HG02588 (cell line): ENCODE measurements at regions not wholly inside any gene's neighbourhood (a gene's known extent, or its start where the extent isn't known, plus 50 kb on each side); places are given as distances from the start of the nearest gene placed in this dataset.

Experiments used
- ATAC-seq: cut with Tn5 transposase; IDR thresholded peaks from one replicate; pipeline ENCODE4 v1.9.1; 2021; ENCODE audit warnings: mild to moderate bottlenecking, moderate library complexity; ENCODE audit not compliant: unreplicated experiment

GRCh38 chr5:165296401-165297130 lies 1791.1 kb downstream of the MAT2B start:
- no peak for ATAC-seq

DNA sequence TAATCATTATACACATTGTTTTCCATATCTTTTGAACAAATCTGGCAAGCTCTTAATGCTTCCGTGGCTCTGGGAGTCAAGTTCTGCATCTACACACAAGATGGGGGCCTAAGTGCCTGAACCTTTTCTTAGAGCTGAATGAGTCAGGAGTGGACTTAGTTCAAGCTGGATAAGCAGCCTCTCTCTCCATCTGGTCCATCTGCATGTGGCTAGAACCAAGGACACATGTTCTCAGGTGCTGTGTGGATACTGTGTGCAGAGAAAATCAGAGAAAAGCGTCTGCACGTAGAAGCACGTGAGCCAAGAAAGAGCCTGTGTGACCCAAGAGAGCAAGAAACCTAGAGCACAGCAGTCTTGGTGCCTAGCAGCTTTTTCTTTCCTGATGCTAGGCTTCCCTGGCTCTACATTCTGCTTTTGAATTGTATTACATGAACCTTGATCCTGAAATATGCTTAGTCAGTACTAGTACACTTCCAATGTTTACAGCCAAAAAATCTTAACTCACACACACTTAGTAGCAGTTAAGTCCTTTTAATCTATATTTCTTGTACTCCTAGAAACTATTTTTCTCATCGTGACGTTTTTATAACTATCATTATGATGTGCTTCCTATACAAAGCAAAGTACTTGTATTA lies 1798.9 kb downstream of the MAT2B start:
- no peak for ATAC-seq

GRCh38 chr5:165305596-165305995 lies 1800.2 kb downstream of the MAT2B start:
- ATAC-seq, result no peak

DNA sequence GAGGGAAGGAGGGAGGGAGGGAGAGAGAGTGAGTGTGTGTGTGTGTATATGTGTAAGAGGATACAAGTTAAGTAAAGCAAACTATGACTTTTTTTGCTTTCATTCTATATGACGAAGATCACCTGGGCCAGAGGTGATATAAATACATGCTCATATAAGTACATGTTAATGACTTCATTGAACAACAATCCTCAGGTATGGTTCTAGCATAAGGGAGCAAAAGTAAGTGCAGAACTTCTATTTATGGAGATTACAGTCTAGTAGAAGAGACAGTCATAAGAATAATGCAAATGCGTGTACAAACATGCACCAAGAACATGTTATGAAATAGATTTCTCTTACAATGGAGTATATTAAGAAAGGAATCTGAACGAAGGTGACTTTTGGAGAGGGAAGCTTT lies 1804.0 kb downstream of the MAT2B start:
- no peak for ATAC-seq

GRCh38 chr5:165310031-165310430 lies 1804.6 kb downstream of the MAT2B start:
- ATAC-seq, result no peak

DNA sequence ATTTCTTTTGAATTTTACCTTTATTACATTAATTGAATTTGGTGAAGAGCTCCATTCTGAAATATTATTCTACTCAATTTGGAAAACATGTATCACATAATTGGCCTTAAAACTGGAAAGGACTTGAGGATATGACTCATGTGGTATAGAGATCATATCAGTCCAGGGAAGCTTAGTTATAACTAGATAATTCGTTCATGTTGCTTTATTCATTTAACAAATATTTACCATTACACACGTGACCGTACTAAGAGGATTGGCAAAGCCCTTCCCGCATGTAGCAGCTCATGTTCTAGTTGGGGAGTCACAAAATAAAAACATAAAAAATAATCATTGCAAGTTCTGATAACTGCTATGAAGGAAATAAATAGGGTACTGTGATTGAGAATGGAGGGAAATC lies 1816.5 kb downstream of the MAT2B start:
- ATAC-seq, result no peak

GRCh38 chr5:165325221-165325620 lies 1819.8 kb downstream of the MAT2B start:
- ATAC-seq, result no peak

DNA sequence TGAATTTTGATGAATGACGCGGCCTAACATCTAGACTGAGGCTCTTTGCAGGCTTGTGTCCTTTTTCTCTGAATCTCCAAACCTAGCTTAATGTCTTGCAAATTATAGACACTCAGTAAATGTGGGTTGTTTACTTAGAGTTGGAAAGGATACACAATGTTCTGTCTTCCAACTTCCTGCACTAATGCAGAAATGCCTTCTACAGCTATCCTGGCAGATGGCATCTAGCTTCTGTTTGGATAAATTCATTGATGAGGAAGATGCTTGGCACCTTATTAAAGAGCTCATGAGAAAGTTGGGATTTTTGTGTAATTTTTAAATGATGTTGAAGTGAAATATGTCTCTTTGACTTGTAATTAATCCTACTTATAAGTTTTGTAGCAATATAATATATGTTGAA lies 1822.2 kb downstream of the MAT2B start:
- no peak for ATAC-seq

DNA sequence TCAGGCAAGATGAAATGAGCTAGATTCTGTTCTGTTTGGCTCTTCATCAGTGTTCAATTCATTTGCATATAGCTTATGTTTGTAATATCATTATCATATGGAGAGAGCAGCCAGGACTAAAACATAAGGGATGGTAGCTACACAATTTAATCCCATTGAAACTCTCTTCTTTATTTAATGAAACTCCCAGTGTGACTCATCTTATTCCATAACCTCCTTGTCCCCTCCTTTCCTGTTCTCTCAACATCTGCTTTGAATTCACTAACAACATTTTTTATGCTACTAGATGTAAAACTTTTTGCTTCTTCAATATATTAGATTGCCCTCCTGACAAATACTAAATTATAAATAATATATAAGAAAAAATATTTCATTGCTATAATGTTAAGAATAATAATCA lies 1823.4 kb downstream of the MAT2B start:
- ATAC-seq, result no peak

DNA sequence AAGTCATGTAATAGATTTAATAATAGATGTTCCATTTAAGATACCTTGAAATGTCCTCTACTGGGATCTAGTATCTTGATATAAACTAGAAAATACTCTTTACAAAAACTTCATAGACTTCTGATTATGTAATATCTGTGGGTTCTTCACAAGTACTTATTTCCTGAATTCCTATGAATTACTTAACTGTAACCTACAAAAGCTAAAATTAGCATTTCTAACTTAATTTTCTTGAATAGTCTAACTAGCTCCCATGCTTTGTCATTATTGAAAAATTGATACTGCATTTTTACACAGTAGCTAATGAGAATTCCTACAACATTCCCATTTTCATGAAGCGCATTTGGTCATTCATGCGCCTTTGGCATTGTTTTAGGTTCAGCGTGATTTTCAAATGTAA lies 1828.2 kb downstream of the MAT2B start:
- no peak for ATAC-seq

DNA sequence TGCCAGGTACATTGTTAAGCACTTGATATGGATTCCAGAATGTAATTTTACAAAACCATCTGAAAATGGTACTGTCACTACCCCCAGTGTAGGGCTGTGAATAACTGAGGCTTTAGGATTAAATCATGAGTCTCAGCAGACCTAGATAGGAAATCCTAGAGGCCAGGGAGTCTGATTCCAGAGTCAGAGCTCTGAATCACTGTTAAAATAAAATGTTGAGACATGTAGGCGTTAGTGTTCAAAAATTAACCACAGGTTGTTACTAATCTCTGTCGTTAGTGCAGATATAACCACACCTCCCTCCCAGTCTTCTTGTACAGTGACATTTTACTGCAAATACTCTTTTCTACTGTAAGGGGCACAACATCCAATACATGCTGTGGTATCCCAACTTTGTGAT lies 1828.8 kb downstream of the MAT2B start:
- no peak for ATAC-seq

DNA sequence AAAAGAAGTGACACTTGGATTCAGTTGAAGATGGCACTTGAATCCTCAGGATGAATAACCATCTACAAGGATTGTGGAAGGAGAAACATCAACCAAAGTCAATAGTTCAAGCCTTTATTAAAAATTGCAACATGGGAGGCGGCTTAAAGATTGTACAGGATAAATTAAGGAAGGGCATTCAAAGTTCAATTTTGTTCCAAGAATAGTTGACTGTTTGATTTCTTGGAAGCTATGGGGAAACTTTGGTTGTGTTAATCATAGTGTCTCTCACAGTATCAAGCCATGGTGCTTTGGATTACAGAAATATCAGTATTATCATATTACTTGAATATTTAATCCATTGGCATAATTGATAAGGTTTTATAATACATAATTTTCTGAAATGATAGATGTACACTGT lies 1844.3 kb downstream of the MAT2B start:
- ATAC-seq, result no peak

DNA sequence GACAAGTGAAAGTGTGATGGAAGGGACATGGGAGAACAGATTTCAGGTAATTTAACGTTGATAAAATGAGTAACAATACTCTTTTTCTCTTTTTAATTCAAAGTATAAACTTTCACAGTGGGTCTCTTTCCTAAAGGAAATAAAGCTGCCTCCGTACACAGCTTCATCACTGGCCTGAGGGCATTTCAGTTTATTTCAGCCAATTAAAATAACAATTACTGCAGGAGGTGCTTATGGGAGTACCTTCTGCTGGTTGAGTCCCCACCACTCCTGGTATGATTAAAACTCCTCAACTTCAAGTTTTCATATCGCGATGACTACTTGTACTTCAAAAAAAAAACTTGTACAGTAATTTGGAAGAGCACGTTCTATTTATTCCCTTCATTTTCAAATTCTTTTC lies 1845.9 kb downstream of the MAT2B start:
- ATAC-seq, result no peak

- ATAC-seq, result no peak
These were observed 1854.9 kb downstream of the MAT2B start for GRCh38 chr5:165360366-165360765.

- ATAC-seq, result no peak
These were observed 1855.5 kb downstream of the MAT2B start for GRCh38 chr5:165360784-165361542.

DNA sequence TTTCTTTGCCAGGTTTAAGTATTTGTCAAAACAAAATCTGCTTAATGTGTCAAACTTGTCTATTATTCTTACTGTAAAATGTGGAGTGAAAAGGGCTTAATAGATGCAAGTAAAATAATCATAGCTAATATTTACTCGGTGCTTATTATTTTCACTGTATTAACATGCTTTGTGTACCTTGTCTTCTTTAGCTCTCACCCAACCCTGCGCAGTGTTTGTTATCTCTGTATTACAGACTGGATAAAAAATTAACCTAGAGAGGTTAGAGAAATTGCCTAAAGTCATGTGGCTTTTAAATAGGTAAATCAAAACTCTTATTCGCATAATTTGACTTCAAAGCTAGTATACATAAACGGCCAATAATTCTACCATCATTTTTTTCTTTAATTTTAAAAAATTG lies 1864.8 kb downstream of the MAT2B start:
- no peak for ATAC-seq

DNA sequence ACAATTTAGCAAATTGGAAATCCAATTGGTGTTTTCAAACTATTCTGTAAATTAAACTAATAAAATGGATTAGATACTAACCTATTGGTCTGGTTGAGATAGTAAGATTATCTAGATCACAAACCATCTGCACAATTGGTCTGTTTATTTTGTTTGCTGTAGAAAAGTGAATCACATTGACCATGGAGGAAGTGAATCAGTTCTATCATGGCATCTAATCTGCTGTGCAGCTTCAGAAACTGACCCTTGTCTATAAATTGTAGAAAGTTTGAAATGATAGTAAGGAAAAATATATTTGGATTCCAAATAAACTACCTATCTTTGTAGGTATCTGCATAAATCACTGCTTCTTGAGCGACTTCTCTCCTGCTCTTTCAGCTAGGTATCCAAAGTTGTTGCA lies 1865.4 kb downstream of the MAT2B start:
- no peak for ATAC-seq

GRCh38 chr5:165375201-165375600 lies 1869.8 kb downstream of the MAT2B start:
- no peak for ATAC-seq

DNA sequence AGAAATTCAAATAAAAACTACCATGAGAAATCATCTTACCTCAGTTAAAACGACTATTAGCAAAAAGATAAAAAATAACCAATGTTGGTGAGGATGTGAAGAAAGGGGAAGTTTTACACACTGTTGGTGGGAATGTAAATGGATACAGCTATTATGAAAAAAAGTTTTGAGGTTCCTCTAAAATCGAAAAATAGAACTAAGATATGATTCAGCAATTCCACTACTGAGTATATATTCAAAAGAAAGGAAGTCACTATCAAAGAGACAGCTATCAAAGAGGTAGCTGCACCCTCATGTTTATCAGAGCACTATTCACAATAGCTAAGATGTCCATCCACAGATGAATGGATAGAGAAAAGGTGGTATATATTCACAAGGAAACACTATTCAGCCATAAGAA lies 1888.4 kb downstream of the MAT2B start:
- ATAC-seq, result no peak

DNA sequence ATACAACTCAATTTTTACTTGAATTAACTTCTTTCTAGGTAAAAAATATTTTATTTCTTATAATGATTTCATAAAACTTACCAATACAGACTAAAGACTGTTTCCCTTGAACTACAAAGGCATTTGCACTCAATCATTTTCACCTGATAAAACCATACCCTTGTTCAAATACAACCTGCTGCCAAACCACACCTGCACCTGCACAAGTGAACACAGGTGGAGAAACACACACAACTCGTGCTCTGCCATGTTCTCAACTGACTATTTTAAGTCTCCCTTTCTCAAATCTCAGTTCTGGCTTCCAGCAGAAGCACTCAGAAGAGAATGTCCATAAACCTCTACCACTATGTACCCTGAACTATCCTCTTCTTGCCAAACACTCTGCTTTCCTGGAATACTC lies 1892.1 kb downstream of the MAT2B start:
- ATAC-seq, result no peak

GRCh38 chr5:165400086-165400485 lies 1894.7 kb downstream of the MAT2B start:
- ATAC-seq, result no peak

GRCh38 chr5:165404917-165405316 lies 1899.5 kb downstream of the MAT2B start:
- ATAC-seq, result no peak
